ACHN (cell line): ENCODE measurements at regions not wholly inside any gene's neighbourhood (a gene's known extent, or its start where the extent isn't known, plus 50 kb on each side); places are given as distances from the start of the nearest gene placed in this dataset.

ENCODE experiments used
- DNase-seq: peaks from one replicate; pipeline ENCODE4 v3.0.0-alpha.2; 2015
- in situ Hi-C: cut with HindIII; loops from 2 replicates; pipeline ENCODE4 v1.10.0; 2017; ENCODE audit warnings: low sequenced_read_pairs, low pct_ligation_motif_present, low pct_unique_long_range_greater_than_20kb

DNA sequence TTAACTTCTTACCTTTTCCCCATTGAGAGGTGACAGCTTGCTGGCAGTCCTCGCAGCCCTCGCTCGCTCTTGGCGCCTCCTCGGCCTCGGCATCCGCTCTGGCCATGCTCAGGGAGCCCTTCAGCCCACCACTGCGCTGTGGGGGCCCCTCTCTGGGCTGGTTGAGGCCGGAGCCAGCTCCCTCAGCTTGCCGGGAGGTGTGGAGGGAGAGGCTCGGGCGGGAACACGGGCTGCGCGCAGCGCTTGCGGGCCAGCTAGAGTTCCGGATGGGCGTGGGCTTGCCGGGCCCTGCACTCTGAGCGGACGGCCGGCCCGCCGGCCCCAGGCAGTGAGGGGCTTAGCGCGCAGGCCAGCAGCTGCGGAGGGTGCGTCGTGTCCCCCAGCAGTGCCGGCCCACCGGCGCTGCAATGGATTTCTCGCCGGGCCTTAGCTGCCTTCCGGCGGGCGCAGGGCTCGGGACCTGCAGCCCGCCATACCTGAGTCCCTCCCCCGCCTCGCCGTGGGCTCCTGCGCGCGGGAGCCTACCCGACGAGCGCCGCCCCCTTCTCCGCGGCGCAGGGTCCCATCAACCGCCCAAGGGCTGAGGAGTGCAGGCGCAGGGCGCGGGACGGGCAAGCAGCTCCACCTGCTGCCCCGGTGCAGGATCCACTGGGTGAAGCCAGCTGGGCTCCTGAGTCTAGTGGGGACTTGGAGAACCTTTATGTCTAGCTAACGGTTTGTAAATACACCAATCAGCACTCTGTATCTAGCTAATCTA is 335.0 kb downstream of the CBLN2 start:
- in situ Hi-C loops = no loop called here
- DNase-seq = no peak

GRCh38 chr18:72207280-72207679 is 336.9 kb downstream of the CBLN2 start:
- in situ Hi-C loops = no loop called here

GRCh38 chr18:72206814-72207213 is 337.3 kb downstream of the CBLN2 start:
- in situ Hi-C loops = no loop called here
- no peak for DNase-seq

More at GRCh38 chr18:72207280-72207679, 336.9 kb downstream of the CBLN2 start:
- no peak for DNase-seq

DNA sequence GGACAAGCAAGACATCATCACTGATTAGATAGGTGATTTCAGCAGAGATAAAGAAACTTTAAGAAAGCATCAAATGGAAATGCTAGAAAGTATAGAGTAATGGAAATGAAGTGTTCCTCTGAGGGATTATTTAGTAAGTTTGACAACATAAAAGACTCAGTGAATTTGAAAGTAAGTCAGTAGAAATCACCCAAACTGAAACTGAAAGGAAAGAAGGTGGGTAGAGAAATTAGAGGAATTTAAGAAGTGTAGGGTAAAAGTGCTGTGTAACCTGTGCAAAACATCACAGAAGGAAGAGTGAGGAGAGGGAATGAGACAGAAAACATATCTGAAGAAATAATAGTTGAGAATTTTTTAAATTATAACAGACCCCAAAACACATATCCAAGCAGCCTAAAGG is 343.1 kb downstream of the CBLN2 start:
- in situ Hi-C loops = no loop called here
- DNase-seq = peak; percentile 16

- in situ Hi-C loops = no loop called here
- no peak for DNase-seq
These were observed 346.6 kb downstream of the CBLN2 start for GRCh38 chr18:72197591-72197990.

- no peak for DNase-seq
These were observed 350.1 kb downstream of the CBLN2 start for GRCh38 chr18:72194072-72194471.

GRCh38 chr18:72187956-72188355 is 356.2 kb downstream of the CBLN2 start:
- in situ Hi-C loops = no loop called here
- DNase-seq = no peak

More at GRCh38 chr18:72194072-72194471, 350.1 kb downstream of the CBLN2 start:
- in situ Hi-C loops = no loop called here

DNA sequence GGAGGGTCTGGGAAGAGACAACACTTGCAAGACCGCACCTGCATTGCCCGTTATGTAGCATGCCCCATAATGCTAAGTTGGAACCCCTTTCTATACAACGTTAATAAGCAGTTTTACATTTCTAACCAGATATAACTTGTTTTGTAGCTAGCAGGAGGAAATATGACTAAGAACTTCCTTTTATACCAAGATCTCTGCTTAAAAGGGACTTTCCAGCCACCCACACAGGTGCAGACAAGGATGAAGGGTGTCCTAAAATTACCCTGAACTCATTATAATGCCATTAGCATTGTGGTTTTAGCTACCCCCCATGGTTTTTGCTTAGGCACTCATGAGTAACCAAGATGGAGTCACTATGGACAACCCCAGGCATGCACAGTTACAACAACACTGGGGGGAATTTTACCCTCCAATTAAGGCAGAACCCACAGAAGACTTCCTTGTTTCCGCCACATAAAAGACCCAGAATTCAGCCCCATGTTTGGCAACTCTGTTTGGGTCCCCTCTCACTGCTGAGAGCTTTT is 362.8 kb downstream of the CBLN2 start:
- in situ Hi-C loops = no loop called here

DNA sequence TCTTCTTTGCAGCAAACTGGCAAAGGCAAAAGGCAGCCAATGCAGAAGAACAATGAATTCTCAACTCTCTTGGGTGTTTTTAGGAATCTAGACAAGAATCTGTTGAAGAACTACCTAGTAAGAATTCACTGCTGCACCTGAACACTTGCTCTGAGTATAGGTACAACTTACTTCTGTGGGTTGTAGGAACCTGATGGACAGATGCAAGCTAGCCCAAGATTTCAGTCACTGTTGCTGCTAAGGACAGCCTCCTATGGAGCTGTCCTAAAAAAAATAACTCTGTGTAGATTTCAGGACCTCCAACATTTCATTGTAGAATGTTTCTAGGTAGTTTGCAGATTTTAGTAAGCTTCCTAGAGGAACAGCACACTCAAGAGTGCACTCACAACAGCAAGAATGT is 363.5 kb downstream of the CBLN2 start:
- in situ Hi-C loops = no loop called here
- no peak for DNase-seq

More for the DNA sequence above, 362.8 kb downstream of the CBLN2 start:
- no peak for DNase-seq

DNA sequence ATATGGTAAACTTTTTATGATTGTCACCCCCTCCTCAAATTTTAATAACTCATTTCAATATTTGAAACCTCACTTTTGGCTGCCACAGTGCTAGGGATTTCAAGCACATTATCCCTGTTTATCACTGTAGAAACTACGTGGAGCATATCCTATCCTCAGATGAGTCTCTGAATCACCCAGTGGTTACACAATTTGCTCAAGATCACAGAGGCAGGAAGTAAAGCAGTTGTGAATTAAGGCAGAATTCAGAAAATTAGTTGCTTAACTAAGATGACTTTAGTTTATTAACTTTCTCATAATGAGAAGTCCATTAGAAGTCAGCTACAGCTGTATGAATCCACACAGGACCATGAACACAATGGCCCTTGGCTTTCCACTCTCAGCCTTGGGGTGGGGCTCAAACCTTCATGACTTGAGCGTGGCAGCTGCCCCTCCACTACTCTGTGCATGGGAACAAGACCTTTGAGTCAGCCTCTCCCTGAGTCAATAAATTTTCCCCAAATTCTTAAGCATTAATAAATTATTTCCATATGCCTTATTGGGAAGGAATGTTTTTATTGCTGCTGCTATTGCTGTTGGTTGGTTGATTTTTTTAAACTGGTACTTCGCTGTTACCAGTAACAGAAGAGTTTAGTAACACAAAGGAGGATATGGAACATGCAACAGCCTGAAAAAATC is 369.0 kb downstream of the CBLN2 start:
- in situ Hi-C loops = no loop called here
- DNase-seq = no peak

DNA sequence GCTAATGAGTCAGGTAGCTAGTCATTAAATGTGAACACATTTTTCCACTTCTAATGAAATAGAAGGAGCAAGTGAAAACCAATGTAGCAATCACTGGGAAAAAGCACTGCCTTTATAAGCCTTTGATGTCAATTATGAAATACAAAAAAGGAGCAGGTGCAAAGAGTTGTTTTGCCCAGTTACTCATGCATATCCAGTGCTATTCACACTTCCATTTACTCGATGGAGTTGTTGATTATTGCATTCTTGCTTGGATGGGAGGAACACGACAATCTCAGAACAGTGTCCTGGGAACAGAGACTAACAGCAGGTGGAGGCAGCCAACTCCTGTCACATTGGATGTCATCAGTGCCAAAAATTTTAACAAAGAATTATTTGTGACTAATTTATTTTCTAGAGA is 372.5 kb downstream of the CBLN2 start:
- in situ Hi-C loops = no loop called here
- no peak for DNase-seq

- DNase-seq = no peak
- in situ Hi-C loops = no loop called here
These were observed 382.5 kb downstream of the CBLN2 start for GRCh38 chr18:72161691-72162090.

GRCh38 chr18:72160510-72161445 is 383.4 kb downstream of the CBLN2 start:
- DNase-seq = no peak
- in situ Hi-C loops = no loop called here

- DNase-seq = no peak
- in situ Hi-C loops = no loop called here
These were observed 388.8 kb downstream of the CBLN2 start for GRCh38 chr18:72155327-72155726.

DNA sequence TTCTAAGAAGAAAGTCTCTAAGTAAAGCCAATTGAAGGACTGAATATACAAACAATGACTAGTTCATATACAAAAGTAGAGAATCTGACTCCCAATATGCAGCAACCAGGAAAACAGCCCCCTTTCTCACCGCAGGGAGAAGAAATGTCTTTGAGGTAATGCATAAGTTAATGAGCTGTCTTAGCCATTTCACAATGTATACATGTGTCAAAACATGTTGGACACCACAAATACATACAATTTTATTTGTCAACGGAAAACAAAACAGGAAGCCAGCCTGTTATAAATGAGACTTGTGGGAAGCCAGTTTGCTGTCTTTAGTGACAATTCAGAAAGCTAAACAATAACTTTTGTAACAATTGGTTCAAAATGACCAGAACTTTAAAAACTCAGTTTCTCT is 389.2 kb downstream of the CBLN2 start:
- DNase-seq = no peak
- in situ Hi-C loops = no loop called here

- in situ Hi-C loops = no loop called here
- no peak for DNase-seq
These were observed 391.2 kb downstream of the CBLN2 start for GRCh38 chr18:72152935-72153334.

- in situ Hi-C loops = no loop called here
- no peak for DNase-seq
These were observed 396.3 kb downstream of the CBLN2 start for GRCh38 chr18:72147830-72148229.

GRCh38 chr18:72140007-72140406 is 404.1 kb downstream of the CBLN2 start:
- no peak for DNase-seq
- in situ Hi-C loops = no loop called here

- no peak for DNase-seq
- in situ Hi-C loops = no loop called here
These were observed 415.5 kb downstream of the CBLN2 start for GRCh38 chr18:72128649-72129048.
